NB4 (cell line): ENCODE measurements at regions not wholly inside any gene's neighbourhood (a gene's known extent, or its start where the extent isn't known, plus 50 kb on each side); places are given as distances from the start of the nearest gene placed in this dataset.

ENCODE experiments used
- MYC ChIP-seq: IDR thresholded peaks from 2 replicates; pipeline ENCODE4 v1.6.1; 2011; ENCODE audit warnings: low read depth, low read length
- POLR2A ChIP-seq: IDR thresholded peaks from 2 replicates; pipeline ENCODE4 v1.6.1; 2011; ENCODE audit warnings: mild to moderate bottlenecking; ENCODE audit not compliant: insufficient read length; ENCODE audit errors: extremely low read depth
- TF ChIP-seq, protein P1 (sequence below): IDR thresholded peaks from one replicate; pipeline ENCODE4 v1.5.1; 2012; ENCODE audit warnings: low read depth, low read length
- TF ChIP-seq, protein P2 (sequence below): IDR thresholded peaks from 2 replicates; pipeline ENCODE4 v1.6.1; 2011; ENCODE audit warnings: low read depth, low read length

DNA sequence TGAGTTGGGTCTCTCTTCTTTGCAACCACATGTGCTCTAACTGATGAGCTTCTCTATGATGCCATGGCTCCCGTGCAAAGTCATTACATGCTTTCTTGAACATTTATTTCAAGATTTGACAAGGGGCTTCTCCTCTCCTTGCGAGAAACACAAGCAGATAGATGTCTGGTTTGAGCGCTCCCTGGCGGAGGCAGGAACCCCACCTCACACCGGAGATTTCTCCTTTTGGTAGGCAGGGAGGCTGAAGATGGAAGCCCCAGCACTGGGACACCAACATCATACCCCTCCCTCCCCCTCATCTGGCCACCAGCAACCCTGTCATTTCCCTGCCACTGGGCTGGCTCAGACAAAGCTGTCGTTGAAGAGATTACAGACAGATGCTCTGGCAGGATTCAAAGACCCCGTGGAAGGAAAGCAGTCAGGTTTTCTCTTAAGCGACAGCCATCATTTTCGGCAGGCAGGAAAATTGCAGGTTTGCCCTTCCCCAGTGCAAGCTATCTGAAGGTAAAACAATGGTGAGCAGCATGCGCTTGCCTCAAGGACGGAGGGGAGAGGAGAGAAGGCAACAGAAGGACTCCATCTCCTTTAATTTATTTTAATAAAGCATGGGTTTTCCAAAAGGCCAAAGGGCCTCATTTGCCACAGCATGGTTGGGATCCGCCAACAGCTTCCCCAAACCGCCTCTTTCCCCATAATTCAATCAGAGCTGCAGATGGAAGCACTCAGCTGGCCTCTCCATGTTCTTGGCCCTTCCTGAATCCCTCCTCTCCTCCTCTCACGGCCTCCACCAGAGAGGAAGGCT, 344.1 kb upstream of the TSHZ3 start:
- TF ChIP-seq, protein P1, sequence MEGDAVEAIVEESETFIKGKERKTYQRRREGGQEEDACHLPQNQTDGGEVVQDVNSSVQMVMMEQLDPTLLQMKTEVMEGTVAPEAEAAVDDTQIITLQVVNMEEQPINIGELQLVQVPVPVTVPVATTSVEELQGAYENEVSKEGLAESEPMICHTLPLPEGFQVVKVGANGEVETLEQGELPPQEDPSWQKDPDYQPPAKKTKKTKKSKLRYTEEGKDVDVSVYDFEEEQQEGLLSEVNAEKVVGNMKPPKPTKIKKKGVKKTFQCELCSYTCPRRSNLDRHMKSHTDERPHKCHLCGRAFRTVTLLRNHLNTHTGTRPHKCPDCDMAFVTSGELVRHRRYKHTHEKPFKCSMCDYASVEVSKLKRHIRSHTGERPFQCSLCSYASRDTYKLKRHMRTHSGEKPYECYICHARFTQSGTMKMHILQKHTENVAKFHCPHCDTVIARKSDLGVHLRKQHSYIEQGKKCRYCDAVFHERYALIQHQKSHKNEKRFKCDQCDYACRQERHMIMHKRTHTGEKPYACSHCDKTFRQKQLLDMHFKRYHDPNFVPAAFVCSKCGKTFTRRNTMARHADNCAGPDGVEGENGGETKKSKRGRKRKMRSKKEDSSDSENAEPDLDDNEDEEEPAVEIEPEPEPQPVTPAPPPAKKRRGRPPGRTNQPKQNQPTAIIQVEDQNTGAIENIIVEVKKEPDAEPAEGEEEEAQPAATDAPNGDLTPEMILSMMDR = no peak
- TF ChIP-seq POLR2A (no peak), MYC (no peak)
- TF ChIP-seq, protein P2, sequence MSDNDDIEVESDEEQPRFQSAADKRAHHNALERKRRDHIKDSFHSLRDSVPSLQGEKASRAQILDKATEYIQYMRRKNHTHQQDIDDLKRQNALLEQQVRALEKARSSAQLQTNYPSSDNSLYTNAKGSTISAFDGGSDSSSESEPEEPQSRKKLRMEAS = no peak
